HG02973 (cell line): ENCODE measurements at regions not wholly inside any gene's neighbourhood (a gene's known extent, or its start where the extent isn't known, plus 50 kb on each side); places are given as distances from the start of the nearest gene placed in this dataset.

Experiments used
- ATAC-seq: cut with Tn5 transposase; IDR thresholded peaks from one replicate; pipeline ENCODE4 v1.9.1; 2021; ENCODE audit warnings: moderate library complexity; ENCODE audit not compliant: unreplicated experiment

DNA sequence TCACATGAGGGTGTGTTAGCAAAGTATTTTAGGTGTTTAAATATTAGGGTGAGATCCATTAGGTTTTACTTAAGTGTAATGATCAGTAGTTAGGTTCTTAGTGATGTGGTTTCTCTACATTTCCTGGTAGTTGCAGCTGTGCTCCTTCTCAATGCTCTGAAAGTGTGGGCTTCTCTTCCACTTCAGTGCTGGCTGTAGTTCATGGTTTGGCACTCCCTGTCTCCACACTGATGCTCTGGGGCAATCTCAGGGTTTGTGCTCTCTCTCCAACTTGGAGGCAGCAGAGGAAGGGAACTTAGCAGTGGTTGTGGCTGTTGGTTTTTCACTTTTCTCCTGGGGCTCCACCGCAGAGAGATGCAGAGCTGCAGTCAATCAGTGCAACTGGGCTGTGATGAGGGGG is 507.5 kb downstream of the TMEM232 start:
- no peak for ATAC-seq

- ATAC-seq, result no peak
Observed at GRCh38 chr5:110219769-110220168, 506.7 kb downstream of the TMEM232 start.

DNA sequence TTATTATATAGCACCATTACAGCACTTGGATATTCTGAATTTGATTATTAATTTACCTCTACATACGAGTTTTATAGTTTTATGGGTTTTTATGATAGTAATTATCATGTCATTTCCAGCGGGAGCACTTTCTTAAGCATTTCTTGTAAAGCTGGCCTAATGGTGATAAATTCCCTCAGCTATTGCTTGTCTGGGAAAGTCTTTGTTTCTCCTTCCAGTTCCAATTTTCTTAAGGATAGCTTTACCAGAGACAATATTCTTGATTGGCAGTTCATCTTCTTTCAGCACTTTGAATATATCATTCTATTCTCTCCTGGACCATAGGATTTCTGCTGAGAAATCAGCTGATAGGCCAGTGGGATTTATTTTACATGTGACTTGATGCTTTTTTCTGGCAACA is 505.4 kb downstream of the TMEM232 start:
- ATAC-seq, result no peak

DNA sequence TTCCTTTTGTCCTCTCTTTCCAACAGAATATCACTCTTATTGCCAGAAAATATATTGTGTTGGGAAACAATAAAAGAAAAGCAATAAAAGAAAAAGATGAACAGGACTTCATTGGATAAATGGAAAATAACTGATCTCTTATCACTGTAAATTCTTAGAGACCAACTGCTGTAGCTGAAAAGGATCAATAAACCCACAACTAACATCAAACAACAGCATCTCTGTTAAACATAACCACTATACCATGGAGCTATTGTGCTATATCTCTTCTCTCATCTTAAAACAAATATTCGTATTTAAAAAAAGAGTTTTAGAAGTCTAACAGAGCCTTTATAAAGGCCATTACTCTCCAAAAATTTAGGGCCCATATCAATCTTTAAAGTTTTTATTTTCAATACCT is 502.4 kb downstream of the TMEM232 start:
- no peak for ATAC-seq

DNA sequence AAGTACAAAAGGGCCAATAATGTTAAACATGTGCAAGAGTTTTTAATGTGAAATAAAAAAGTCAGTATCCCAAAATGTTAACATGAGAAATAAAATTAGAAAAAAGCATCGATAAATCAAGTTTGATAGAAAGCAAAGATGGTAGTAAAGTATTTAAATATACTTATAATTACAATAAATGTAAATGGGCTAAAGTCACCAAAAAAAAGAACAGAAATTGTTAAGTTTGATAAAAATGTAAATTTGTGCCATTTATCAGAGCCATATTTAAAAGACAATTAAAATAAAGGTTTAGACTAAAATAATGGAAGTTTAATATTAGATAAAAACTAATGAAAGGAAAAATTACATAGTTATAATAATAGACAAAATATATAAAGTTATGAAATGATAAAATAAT is 500.5 kb downstream of the TMEM232 start:
- ATAC-seq, result no peak

DNA sequence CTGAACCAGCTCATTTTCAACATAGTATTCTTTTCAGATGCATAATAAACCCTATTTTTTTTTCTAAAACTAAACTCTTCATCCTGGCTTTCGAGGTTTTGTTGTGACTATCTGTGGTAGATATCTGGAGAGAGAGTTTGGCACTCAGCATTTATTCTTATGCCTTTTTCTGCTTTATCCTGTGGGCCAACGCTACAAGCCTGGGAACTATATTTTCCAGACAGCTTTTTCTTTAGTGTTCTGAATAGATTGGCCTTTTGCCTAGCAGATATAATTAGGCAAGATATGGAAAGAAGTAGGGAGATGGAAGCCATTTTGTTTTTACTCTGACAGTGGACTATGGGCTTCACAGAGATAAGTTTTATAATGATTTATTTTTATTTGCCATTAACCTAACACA is 486.7 kb downstream of the TMEM232 start:
- ATAC-seq, result no peak

DNA sequence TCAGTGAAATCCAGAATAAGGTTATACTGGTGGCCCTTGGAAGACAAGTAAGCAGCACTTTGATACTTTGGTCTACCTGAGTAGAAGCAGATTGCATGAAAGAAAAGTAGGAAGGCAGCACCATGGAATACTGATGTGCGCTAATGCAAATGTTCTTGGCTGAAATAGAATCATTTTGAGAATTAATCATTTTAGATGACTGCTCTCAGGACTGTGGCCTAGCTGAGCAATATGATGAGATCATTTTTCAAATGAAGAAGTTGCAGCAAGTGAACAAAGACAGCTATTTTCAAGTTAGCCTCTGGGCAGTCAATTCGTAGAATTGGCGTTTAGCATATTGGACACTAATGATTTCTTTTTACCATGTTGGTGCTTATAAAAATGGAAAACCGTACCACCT is 483.5 kb downstream of the TMEM232 start:
- ATAC-seq, result no peak

- ATAC-seq, result no peak
Observed at GRCh38 chr5:110248921-110249320, 477.6 kb downstream of the TMEM232 start.

DNA sequence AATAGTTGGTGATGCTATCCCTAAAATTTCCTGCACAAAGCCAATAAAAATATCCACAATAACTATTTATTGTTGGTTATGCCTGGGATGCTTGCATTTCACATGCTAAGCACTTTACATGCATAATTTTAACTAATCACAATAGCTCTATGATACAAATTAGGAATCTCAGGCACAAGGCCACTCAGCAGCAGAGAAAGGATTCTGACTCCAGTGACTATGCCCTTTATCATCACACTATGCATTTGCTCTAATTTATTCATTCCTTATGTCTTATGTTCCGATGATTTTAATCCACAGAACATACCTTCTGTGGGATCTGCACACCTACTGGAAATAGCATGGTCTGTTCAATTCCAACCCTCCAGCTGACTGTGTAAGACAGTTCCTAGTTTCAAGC is 476.1 kb downstream of the TMEM232 start:
- no peak for ATAC-seq

DNA sequence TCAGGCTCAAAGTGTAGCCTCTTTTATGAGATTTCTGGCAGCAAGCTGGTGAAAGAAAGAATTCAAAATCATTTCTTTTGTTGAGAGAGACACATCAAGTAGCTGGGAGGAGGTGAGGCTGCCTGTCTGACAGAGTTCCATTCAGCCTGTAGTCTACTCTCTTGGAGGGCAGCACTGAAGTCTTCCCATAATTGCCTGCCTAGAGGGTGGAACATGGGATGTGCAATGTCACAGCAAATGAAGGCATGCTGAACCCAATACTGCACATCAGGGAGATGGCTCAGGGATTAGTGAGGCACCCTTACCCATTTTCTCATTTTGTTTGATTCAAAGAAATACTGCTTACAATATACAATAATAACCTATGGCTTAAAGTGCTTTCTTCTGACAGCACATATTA is 475.7 kb downstream of the TMEM232 start:
- no peak for ATAC-seq

- no peak for ATAC-seq
Observed at GRCh38 chr5:110251366-110251765, 475.1 kb downstream of the TMEM232 start.

GRCh38 chr5:110255194-110255593 is 471.3 kb downstream of the TMEM232 start:
- no peak for ATAC-seq

GRCh38 chr5:110256298-110256697 is 470.2 kb downstream of the TMEM232 start:
- ATAC-seq, result no peak

GRCh38 chr5:110257971-110258370 is 468.5 kb downstream of the TMEM232 start:
- ATAC-seq, result no peak

GRCh38 chr5:110258460-110259216 is 467.8 kb downstream of the TMEM232 start:
- no peak for ATAC-seq

DNA sequence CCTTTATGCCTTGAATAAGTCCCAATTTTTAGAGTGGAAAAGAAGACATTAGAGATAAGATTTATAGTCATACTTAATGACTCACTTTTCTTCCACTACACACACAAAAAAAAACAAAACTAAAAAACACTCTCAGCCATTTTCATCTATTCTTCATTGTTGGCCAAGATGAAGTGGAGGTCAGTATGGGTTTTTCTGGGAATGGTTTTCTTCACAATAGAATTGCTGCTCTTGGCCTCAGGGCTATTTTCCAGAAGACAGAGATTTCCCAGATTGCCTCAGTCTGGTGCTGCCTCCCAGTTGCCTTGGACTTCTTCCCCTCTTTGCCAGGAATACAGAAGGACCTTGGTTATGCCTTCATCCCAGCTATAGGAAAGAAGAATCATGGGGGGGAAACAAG is 463.7 kb downstream of the TMEM232 start:
- no peak for ATAC-seq

DNA sequence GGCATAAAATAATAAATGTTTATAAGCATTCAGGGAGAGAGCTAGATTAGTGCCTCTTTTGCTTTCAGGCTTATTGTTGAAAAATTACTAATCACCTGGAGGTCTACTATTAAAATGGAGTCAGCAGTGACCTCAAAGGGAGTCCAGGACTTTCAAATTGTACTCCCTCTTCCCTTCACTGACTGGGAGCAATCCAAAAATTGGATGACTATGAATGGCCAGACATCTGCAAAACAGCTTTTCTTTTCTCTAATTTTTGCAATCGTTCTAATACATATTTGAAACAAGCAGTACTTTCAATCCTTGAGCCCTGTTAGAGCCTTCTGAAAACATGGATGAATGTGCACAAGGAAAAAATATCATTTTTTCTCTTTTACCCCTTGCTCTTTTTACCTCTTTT is 461.8 kb downstream of the TMEM232 start:
- ATAC-seq, result no peak

GRCh38 chr5:110265162-110265561 is 461.3 kb downstream of the TMEM232 start:
- ATAC-seq, result no peak

DNA sequence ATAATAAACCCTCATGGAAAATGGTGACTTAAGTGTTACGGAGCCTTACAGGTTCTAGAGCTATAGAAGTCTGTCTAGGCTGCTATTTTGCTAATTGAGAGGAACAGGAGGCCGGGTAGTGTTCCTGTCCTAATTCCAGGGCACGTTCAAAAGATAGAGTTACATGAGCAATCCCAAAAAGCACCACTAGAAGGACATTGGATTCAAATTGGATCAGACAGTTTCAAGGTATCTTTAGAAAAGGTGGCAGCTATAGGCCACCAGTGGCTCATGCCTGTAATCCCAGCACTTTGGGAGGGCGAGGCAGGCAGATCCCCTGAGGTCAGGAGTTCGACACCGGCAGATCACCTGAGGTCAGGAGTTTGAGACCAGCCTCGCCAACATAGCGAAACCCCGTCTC is 458.8 kb downstream of the TMEM232 start:
- no peak for ATAC-seq

- no peak for ATAC-seq
Observed at GRCh38 chr5:110268283-110268682, 458.2 kb downstream of the TMEM232 start.

DNA sequence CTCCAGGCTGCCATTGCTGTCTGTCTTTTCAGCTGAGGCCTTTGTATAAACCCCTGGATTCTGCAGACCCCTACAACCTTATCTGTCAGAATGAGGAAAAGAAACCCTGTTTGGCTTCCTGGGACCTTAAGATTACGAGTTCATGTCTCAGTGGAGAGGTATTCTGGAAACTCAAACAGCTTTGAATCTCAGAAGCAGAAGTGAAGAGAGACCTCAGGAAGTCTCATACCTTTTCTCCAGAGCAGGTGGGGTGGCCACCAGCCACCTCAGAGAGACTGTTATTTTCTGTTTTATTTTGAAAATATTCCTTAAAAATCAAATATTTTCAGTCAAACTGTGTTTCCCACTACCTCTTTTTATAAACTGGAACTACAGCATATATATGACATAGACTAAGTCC is 457.5 kb downstream of the TMEM232 start:
- ATAC-seq, result no peak

DNA sequence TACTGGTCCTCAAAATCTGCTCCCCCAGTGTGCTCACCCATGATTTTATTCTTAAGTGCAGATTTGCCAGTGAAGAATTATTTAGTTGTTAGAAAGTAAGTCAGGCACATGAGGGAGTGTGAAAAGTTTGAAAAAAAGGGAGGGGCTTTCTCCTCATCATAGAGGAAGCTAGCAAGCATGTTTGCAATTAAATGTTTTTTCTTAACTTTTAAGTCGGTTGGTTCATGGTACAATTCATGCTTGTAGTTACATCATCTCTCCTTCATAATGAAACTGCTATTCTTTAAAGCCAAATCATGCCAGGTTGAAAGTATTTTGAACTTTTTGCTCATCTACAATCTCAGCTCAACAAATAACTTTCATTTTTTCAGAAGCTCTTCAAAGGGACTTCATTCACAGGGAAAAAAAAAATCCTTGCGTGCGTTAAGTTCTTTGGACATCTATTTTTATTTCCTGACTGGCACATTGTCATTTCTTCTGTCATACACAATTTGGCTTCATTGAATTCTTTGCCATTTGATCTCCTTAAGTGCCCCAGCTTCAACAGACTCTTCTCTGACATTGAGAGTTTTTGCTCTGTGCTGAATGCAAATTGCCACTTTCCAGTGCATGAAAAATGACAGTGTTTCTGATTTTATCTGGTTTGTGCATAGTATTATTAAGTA is 456.9 kb downstream of the TMEM232 start:
- no peak for ATAC-seq

GRCh38 chr5:110275878-110276277 is 450.6 kb downstream of the TMEM232 start:
- no peak for ATAC-seq
